Uterus (tissue), 3 donors: ENCODE measurements at regions not wholly inside any gene's neighbourhood (a gene's known extent, or its start where the extent isn't known, plus 50 kb on each side); places are given as distances from the start of the nearest gene placed in this dataset.

Source experiments
- DNase-seq, 2 donors: peaks; one replicate each; pipeline ENCODE4 v3.0.0-alpha.2; 2019 to 2020
- H3K27ac ChIP-seq, 2 donors: fragments of 200-600 bp; sonication (generic); 1 replicate in 1 of 2; 2 replicates in 1 of 2; pipeline ENCODE4 v1.5.1; 2016 to 2018
- H3K27me3 ChIP-seq, 2 donors: fragments of 200-600 bp; sonication (generic); one replicate each; pipeline ENCODE4 v1.5.1; 2018 to 2019; ENCODE audit warnings: control low read depth in 1 of 2
- H3K36me3 ChIP-seq, 2 donors: fragments of 200-600 bp; sonication (generic); one replicate each; pipeline ENCODE4 v1.5.1; 2019; ENCODE audit warnings: control low read depth in 1 of 2
- H3K4me1 ChIP-seq, 2 donors: fragments of 200-600 bp; sonication (generic); one replicate each; pipeline ENCODE4 v1.5.1; 2018 to 2019; ENCODE audit warnings: control low read depth in 1 of 2
- H3K4me3 ChIP-seq, 2 donors: fragments of 200-600 bp; sonication (generic); 1 replicate in 1 of 2; 2 replicates in 1 of 2; pipeline ENCODE4 v1.5.1; 2018 to 2019; ENCODE audit warnings: mild to moderate bottlenecking in 1 of 2
- H3K9me3 ChIP-seq, 2 donors: fragments of 200-600 bp; sonication (generic); one replicate each; pipeline ENCODE4 v1.5.1; 2019; ENCODE audit warnings: control low read depth in 1 of 2
- POLR2A ChIP-seq, 2 donors: fragments of 450-650 bp; IDR thresholded peaks; one replicate each; pipeline ENCODE4 v1.6.1; 2016; ENCODE audit warnings: antibody characterized with exemption in 2 of 2, mild to moderate bottlenecking in 1 of 2, moderate library complexity in 1 of 2
- intact Hi-C: fragments of 100-400 bp; cut with DNase I; formaldehyde crosslinking; loops from one replicate; pipeline ENCODE4 v1.15.1; 2023; ENCODE audit warnings: low total_unique reads
- TF ChIP-seq, protein P1 (sequence below), 4 experiments: fragments of 200-600 bp in 2 of 4; fragments of 450-650 bp in 2 of 4; sonication (generic) in 2 of 4; IDR thresholded peaks; one replicate each; pipeline ENCODE4 v1.5.1; 2016 to 2019; ENCODE audit warnings: antibody characterized with exemption in 4 of 4, mild to moderate bottlenecking in 2 of 4, moderate library complexity in 1 of 4
- donor health status: DM: yes; HTN: yes; CAD: no.

DNA sequence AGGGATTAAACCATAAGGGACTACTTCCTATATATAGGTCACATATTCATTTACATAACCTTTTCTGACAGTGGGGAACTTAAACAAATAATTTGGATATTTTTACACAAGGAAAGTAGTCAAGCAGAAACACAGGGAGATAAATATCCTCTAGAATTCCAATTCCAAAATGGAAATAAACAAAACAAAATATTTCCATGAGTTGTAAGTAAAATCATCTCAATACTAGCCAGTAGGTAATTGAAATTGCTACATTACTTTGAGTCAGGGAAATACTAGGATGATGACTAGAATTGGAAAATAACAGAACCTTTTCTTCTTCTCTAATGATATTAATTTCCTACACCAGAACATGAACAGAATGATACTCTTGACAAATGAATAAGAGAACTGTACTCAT lies 1308.1 kb upstream of the GJE1 start:
- no peak overlapping the region for H3K27ac ChIP-seq
- no peak for TF ChIP-seq POLR2A (IDR thresholded peaks at IDR 0.05)
- TF ChIP-seq, protein P1, sequence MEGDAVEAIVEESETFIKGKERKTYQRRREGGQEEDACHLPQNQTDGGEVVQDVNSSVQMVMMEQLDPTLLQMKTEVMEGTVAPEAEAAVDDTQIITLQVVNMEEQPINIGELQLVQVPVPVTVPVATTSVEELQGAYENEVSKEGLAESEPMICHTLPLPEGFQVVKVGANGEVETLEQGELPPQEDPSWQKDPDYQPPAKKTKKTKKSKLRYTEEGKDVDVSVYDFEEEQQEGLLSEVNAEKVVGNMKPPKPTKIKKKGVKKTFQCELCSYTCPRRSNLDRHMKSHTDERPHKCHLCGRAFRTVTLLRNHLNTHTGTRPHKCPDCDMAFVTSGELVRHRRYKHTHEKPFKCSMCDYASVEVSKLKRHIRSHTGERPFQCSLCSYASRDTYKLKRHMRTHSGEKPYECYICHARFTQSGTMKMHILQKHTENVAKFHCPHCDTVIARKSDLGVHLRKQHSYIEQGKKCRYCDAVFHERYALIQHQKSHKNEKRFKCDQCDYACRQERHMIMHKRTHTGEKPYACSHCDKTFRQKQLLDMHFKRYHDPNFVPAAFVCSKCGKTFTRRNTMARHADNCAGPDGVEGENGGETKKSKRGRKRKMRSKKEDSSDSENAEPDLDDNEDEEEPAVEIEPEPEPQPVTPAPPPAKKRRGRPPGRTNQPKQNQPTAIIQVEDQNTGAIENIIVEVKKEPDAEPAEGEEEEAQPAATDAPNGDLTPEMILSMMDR (IDR thresholded peaks at IDR 0.05): no peak
- DNase-seq: no peak

DNA sequence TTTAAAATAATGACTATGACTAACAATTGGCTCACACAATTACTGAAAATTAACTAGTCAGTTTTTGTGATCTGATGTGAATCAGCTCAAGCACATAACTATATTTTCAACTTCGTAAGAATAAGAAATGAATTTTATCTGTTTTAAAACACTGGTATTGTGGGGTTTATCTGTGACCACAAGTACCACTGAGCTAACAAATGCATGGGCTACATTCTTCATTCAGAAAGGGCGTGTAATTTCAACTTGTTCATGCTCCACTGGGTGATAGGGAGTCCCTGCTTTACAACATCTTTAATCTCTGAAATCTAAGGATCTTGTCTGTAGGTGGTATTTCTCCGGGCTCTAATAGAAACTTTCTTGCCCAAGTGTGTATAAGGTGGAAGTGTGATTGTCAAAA lies 1311.5 kb upstream of the GJE1 start:
- H3K27me3 ChIP-seq: no peaks in the 10 kb centered on the region
- TF ChIP-seq POLR2A (IDR thresholded peaks at IDR 0.05): no peak
- TF ChIP-seq, protein P1 (IDR thresholded peaks at IDR 0.05): no peak
- no peaks in the 10 kb centered on the region for H3K4me1 ChIP-seq
- H3K9me3 ChIP-seq: no peaks in the 10 kb centered on the region
- H3K27ac ChIP-seq: no peak overlapping the region
- no peaks in the 10 kb centered on the region for H3K36me3 ChIP-seq
- no peak overlapping the region for H3K4me3 ChIP-seq
- intact Hi-C loops: no loop called here
- no peak for DNase-seq

More for the DNA sequence above, 1308.1 kb upstream of the GJE1 start:
- Histone ChIP-seq H3K4me3 (no peak overlapping the region), H3K27me3 (no peaks in the 10 kb centered on the region), H3K9me3 (no peaks in the 10 kb centered on the region), H3K4me1 (no peaks in the 10 kb centered on the region), H3K36me3 (no peaks in the 10 kb centered on the region)
- intact Hi-C loops: no loop called here

DNA sequence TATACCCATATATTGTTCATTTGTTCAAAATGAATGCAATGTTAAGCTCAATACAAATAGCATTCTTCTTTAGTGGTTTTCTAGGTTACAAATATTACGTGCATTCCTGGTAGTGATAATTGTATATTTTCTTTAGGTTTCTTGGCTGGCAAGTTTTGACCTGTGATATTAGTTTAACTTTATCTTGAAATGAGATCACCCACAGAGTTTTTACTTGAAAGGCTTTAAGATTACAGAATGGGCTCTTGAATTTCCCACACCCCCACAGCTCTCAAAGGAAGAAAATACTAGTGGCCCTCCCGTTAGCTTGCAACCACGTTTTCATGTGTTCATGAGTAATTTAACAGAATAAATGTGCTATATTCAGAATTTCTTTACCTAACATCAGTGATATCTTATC lies 1315.5 kb upstream of the GJE1 start:
- Histone ChIP-seq H3K27me3 (no peaks in the 10 kb centered on the region), H3K36me3 (no peaks in the 10 kb centered on the region), H3K27ac (no peak overlapping the region), H3K4me1 (no peaks in the 10 kb centered on the region), H3K4me3 (no peak overlapping the region), H3K9me3 (no peaks in the 10 kb centered on the region)
- intact Hi-C loops: no loop called here
- TF ChIP-seq POLR2A (IDR thresholded peaks at IDR 0.05): no peak
- TF ChIP-seq, protein P1 (IDR thresholded peaks at IDR 0.05): no peak
- no peak for DNase-seq

DNA sequence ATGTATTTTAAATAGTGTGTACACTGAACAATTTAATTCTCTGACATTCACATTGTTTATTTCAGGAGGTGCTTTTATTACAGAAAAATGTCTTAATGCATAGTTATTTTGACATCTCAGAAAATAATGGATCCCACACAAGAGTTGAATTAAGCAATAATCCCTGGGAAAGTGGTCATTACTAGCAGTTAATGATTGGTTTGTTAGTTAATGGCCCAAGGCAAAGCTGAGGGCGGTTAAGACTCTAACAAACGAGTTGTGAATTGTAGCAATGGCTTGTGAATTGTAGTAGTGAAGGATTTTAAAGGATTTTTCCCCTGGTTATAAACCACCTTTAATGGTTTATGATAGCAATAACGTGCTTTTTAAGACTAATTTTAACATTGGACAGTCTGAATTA lies 1316.0 kb upstream of the GJE1 start:
- H3K27ac ChIP-seq: no peak overlapping the region
- no peak for DNase-seq
- intact Hi-C loops: no loop called here
- no peaks in the 10 kb centered on the region for H3K36me3 ChIP-seq
- no peaks in the 10 kb centered on the region for H3K9me3 ChIP-seq
- no peak overlapping the region for H3K4me3 ChIP-seq
- H3K4me1 ChIP-seq: no peaks in the 10 kb centered on the region
- no peaks in the 10 kb centered on the region for H3K27me3 ChIP-seq
- TF ChIP-seq, protein P1 (IDR thresholded peaks at IDR 0.05): no peak
- no peak for TF ChIP-seq POLR2A (IDR thresholded peaks at IDR 0.05)

DNA sequence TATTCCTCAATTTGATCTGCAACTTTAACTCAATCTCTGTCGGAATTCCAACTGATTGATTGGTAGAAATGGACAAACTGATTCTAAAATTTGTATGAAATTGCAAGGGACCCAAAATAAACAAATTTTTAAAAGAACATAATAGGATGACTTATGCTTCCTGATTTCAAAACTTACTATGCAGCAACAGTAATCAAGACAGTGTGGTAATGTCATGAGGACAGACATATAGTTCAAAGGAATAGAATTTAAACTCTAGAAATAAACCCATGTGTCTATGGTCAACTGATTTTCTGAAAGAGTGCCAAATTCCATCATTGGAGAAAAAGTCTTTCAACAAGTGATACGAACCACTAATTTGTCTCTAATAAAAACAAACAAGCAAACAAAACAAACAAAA lies 1320.1 kb upstream of the GJE1 start:
- no peaks in the 10 kb centered on the region for H3K9me3 ChIP-seq
- no peak overlapping the region for H3K27ac ChIP-seq
- intact Hi-C loops: no loop called here
- no peaks in the 10 kb centered on the region for H3K4me1 ChIP-seq
- H3K4me3 ChIP-seq: no peak overlapping the region
- H3K36me3 ChIP-seq: no peaks in the 10 kb centered on the region
- no peaks in the 10 kb centered on the region for H3K27me3 ChIP-seq
- no peak for DNase-seq
- TF ChIP-seq POLR2A (IDR thresholded peaks at IDR 0.05): no peak
- TF ChIP-seq, protein P1 (IDR thresholded peaks at IDR 0.05): no peak
